Activated CD4-positive, alpha-beta memory T cell treated with anti-CD3 and anti-CD28 coated beads for 36 hours (primary cell): ENCODE measurements at regions not wholly inside any gene's neighbourhood (a gene's known extent, or its start where the extent isn't known, plus 50 kb on each side); places are given as distances from the start of the nearest gene placed in this dataset.
"Not testable (repeated sequence)": the region's sequence is repeated elsewhere in the genome, so short reads cannot be mapped to it uniquely, and the experiment has no call there.

Experiments used
- CTCF ChIA-PET: fragments of 350-600 bp; sonication (Branson Sonifier 250); formaldehyde crosslinking; loops from one replicate; lab custom pipeline; 2021; ENCODE audit warnings: antibody characterized with exemption, inconsistent platforms; lab: Charles Lee
- POLR2A ChIA-PET: fragments of 350-600 bp; sonication (Branson Sonifier 250); formaldehyde crosslinking; loops from one replicate; lab custom pipeline; 2021; ENCODE audit warnings: antibody characterized with exemption; lab: Charles Lee
- DNase-seq: peaks from one replicate; pipeline ENCODE4 v3.0.0-alpha.2; 2020
- H3K27ac Mint-ChIP-seq: one replicate; pipeline ENCODE4 v1.8.0; 2021; ENCODE audit warnings: mixed read lengths
- H3K27me3 Mint-ChIP-seq: one replicate; pipeline ENCODE4 v1.8.0; 2021; ENCODE audit warnings: mixed read lengths
- H3K36me3 Mint-ChIP-seq: one replicate; pipeline ENCODE4 v1.8.0; 2021; ENCODE audit warnings: mixed read lengths
- H3K4me1 Mint-ChIP-seq: one replicate; pipeline ENCODE4 v1.8.0; 2021; ENCODE audit warnings: low read depth, mixed read lengths
- H3K4me3 Mint-ChIP-seq: one replicate; pipeline ENCODE4 v1.8.0; 2021; ENCODE audit warnings: mild to moderate bottlenecking, mixed read lengths
- H3K9me3 Mint-ChIP-seq: one replicate; pipeline ENCODE4 v1.8.0; 2021; ENCODE audit warnings: mixed read lengths
- intact Hi-C: fragments of 100-400 bp; cut with micrococcal nuclease; formaldehyde crosslinking; loops from one replicate; pipeline ENCODE4 v1.15.1; 2023

DNA sequence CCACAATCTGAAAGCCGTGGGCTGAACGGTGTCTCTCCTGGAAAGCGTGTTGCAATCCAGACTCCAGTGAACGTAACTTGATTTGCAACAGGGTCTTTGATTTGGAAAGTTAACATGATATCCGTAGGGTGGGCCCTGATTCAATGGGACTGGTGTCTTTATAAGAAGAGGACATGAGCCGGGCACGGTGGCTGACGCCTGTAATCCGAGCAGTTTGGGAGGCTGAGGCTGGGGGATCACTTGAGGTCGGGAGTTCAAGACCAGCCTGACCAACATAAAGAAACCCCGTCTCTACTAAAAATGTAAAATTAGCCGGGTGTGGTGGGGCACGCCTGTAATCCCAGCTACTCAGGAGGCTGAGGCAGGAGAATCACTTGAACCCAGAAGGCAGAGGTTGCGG is 176.5 kb downstream of the CRLF2 start:
- H3K4me1 Mint-ChIP-seq, CTCF ChIA-PET, H3K27me3 Mint-ChIP-seq, H3K27ac Mint-ChIP-seq, DNase-seq, H3K36me3 Mint-ChIP-seq, H3K9me3 Mint-ChIP-seq, intact Hi-C loops, POLR2A ChIA-PET, H3K4me3 Mint-ChIP-seq: not testable (repeated sequence)

DNA sequence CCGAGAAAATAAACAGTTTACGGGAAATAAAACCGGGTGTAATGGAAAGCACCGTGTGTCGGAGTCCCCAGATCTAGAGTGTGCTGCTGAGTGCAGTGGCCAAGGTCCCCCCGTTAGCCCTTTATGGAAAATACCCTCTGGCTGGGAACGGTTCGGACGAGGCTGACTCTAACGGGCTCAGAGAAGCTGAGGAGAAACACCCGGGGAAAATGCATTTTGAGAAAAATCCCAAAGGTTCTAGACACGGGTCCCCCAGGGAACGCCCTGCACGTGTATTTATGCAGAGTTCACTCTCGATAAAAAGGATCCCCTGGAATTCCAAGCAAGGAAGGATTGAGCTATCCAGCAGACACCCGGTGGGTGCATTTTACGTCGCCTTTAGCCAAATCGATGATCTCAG is 177.2 kb downstream of the CRLF2 start:
- intact Hi-C loops = no loop called here
- CTCF ChIA-PET = no interaction called here
- H3K4me3 Mint-ChIP-seq = no peak overlapping the region

DNA sequence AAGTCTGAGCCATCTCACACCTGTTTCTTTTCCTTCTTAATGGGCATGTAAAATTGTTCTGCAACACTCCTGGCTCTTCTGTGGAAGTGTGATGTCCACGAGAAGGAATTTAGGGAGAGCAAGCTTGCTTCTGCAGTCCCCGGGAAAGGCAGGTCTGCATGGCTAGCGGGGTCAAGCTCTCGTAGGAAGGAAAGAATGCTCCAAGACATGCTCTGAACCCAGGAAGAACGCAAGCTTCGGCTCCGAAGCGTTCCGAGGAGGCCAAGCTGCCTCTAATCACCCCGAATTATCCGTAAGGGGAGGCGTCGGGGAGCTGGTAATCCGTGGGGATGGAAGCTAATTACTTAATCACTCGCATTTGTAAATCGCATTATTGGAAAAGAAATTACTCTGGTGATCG is 177.7 kb downstream of the CRLF2 start:
- POLR2A ChIA-PET = no interaction called here
- no peak overlapping the region for H3K27ac Mint-ChIP-seq

More for the DNA sequence above, 177.2 kb downstream of the CRLF2 start:
- DNase-seq = no peak
- Mint-ChIP-seq H3K9me3 (peaks cover 9% of the 10 kb centered on the region), H3K27me3 (no peaks in the 10 kb centered on the region), H3K36me3 (no peaks in the 10 kb centered on the region), H3K4me1 (no peaks in the 10 kb centered on the region), H3K27ac (no peak overlapping the region)
- POLR2A ChIA-PET = no interaction called here

GRCh38 chrX:1031521-1032430 is 180.7 kb downstream of the CRLF2 start:
- Mint-ChIP-seq H3K36me3 (no peaks in the 10 kb centered on the region), H3K4me3 (no peak overlapping the region), H3K9me3 (peaks cover 9% of the 10 kb centered on the region), H3K27me3 (peaks cover 3% of the 10 kb centered on the region), H3K27ac (no peak overlapping the region), H3K4me1 (peaks cover 9% of the 10 kb centered on the region)
- ChIA-PET CTCF (no interaction called here), POLR2A (no interaction called here)
- DNase-seq = no peak
- intact Hi-C loops = no loop called here

More for the DNA sequence above, 177.7 kb downstream of the CRLF2 start:
- no peak for DNase-seq
- Mint-ChIP-seq H3K4me1 (no peaks in the 10 kb centered on the region), H3K36me3 (no peaks in the 10 kb centered on the region), H3K27me3 (no peaks in the 10 kb centered on the region), H3K9me3 (peaks cover 9% of the 10 kb centered on the region), H3K4me3 (no peak overlapping the region)
- CTCF ChIA-PET = no interaction called here
- intact Hi-C loops = no loop called here

DNA sequence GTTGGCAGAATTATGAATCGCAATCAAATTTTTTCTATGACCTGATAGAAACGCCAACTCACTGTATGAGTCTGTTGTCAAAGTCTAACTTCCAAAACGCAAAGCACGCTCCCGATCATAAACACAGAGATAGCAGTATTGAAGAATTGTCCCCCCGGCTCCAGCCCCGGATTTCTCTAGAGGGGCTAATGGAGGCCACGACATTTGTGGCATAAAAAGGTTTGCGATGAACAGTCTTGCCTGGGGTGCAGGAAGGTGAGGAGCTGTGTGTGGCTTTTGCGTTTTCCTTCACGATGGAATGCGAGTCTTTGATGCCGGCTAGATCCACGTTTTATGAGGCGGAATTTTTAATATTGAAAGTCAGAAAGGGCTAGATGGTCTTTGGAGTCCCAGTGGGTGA is 183.0 kb downstream of the CRLF2 start:
- Mint-ChIP-seq H3K4me1 (peaks cover 14% of the 10 kb centered on the region), H3K36me3 (no peaks in the 10 kb centered on the region), H3K27ac (no peak overlapping the region), H3K9me3 (peaks cover 4% of the 10 kb centered on the region), H3K4me3 (no peak overlapping the region), H3K27me3 (peaks cover 7% of the 10 kb centered on the region)
- ChIA-PET POLR2A (no interaction called here), CTCF (no interaction called here)
- no peak for DNase-seq
- intact Hi-C loops = no loop called here

DNA sequence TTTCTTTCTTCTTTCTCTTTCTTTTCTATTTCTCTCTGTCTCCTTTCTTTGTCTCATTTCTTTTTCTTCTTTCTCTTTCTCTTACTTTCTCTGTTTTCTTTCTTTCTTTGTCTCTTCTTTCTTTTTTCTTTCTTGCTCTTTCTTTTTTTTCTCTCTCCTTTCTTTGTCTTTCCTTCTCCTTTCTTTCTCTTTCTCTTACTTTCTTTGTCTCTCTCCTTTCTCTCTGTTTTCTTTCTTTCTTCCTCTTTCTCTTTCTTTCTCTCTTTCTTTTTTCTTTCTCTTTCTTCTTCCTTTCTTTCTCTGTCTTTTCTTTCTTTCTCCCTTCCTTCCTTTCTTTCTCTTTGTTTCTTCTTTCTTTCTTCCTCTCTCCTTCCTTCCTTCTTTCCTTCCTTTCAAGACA is 184.8 kb downstream of the CRLF2 start:
- intact Hi-C loops = no loop called here

GRCh38 chrX:1027133-1027532 is 185.3 kb downstream of the CRLF2 start:
- peaks cover 7% of the 10 kb centered on the region for H3K27me3 Mint-ChIP-seq
- intact Hi-C loops = no loop called here
- H3K4me3 Mint-ChIP-seq = no peak overlapping the region
- H3K27ac Mint-ChIP-seq = no peak overlapping the region
- peaks cover 14% of the 10 kb centered on the region for H3K4me1 Mint-ChIP-seq
- POLR2A ChIA-PET = no interaction called here
- H3K9me3 Mint-ChIP-seq = peaks cover 2% of the 10 kb centered on the region
- CTCF ChIA-PET = no interaction called here
- no peaks in the 10 kb centered on the region for H3K36me3 Mint-ChIP-seq
- peak; percentile 9 for DNase-seq

More for the DNA sequence above, 184.8 kb downstream of the CRLF2 start:
- H3K9me3 Mint-ChIP-seq = peaks cover 2% of the 10 kb centered on the region
- no peak overlapping the region for H3K4me3 Mint-ChIP-seq
- H3K27ac Mint-ChIP-seq = no peak overlapping the region
- peaks cover 7% of the 10 kb centered on the region for H3K27me3 Mint-ChIP-seq
- no peak for DNase-seq
- peaks cover 14% of the 10 kb centered on the region for H3K4me1 Mint-ChIP-seq
- H3K36me3 Mint-ChIP-seq = no peaks in the 10 kb centered on the region
- POLR2A ChIA-PET = no interaction called here
- CTCF ChIA-PET = no interaction called here

GRCh38 chrX:1026263-1027015 is 186.0 kb downstream of the CRLF2 start:
- no peak overlapping the region for H3K4me3 Mint-ChIP-seq

GRCh38 chrX:1025413-1025812 is 187.0 kb downstream of the CRLF2 start:
- DNase-seq = no peak
- ChIA-PET CTCF (no interaction called here), POLR2A (no interaction called here)
- H3K27ac Mint-ChIP-seq = no peak overlapping the region
- no peaks in the 10 kb centered on the region for H3K36me3 Mint-ChIP-seq
- intact Hi-C loops = no loop called here
- peaks cover 2% of the 10 kb centered on the region for H3K9me3 Mint-ChIP-seq
- peaks cover 7% of the 10 kb centered on the region for H3K27me3 Mint-ChIP-seq
- peaks cover 14% of the 10 kb centered on the region for H3K4me1 Mint-ChIP-seq
- H3K4me3 Mint-ChIP-seq = no peak overlapping the region

More at GRCh38 chrX:1026263-1027015, 186.0 kb downstream of the CRLF2 start:
- POLR2A ChIA-PET = no interaction called here
- intact Hi-C loops = no loop called here
- H3K27ac Mint-ChIP-seq = no peak overlapping the region
- H3K4me1 Mint-ChIP-seq = peaks cover 14% of the 10 kb centered on the region
- peaks cover 2% of the 10 kb centered on the region for H3K9me3 Mint-ChIP-seq
- CTCF ChIA-PET = no interaction called here
- DNase-seq = no peak
- H3K36me3 Mint-ChIP-seq = no peaks in the 10 kb centered on the region
- peaks cover 7% of the 10 kb centered on the region for H3K27me3 Mint-ChIP-seq

DNA sequence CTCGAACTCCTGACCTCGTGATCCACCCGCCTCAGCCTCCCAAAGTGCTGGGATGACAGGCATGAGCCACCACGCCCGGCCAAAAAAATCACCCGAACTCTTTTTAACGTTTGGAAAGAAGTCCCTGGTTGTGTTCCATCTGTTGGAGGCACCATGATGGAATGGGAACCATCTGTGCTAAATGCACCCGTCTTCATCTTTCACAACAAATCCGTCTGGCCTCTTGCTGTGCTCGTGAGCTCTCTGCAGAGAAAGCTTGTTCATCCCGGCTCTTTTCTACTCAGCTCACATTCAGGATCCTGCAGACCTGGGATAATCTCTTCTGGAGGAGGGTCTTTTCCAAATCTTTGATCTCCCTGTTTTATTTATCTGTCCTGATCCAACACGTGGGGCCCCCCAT is 188.8 kb downstream of the CRLF2 start:
- intact Hi-C loops = no loop called here
- CTCF ChIA-PET = no interaction called here
- H3K4me1 Mint-ChIP-seq = peaks cover 14% of the 10 kb centered on the region

DNA sequence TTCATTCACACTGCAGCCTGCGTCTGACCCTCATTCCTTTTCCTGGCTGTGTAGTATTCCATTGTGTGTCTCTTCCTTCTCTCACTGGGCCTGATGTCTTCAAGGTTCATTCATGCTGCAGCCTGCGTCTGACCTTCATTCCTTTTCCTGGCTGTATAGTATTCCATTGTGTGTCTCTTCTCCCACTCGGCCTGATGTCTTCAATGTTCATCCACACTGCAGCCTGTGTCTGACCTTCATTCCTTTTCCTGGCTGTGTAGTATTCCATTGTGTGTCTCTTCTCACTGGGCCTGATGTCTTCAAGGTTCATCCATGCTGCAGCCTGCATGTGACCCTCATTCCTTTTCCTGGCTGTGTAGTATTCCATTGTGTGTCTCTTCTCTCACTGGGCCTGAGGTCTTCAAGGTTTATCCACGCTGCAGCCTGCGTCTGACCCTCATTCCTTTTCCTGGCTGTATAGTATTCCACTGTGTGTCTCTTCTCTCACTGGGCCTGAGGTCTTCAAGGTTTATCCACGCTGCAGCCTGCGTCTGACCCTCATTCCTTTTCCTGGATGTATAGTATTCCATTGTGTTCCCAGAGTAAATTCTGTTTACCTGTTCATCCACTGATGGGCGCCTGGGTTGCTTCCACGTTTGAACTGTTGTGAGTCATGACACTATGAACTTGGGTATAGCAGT is 191.0 kb downstream of the CRLF2 start:
- H3K4me3 Mint-ChIP-seq, DNase-seq, CTCF ChIA-PET, POLR2A ChIA-PET, H3K4me1 Mint-ChIP-seq, H3K27ac Mint-ChIP-seq, H3K27me3 Mint-ChIP-seq, intact Hi-C loops, H3K9me3 Mint-ChIP-seq, H3K36me3 Mint-ChIP-seq: not testable (repeated sequence)

More for the DNA sequence above, 188.8 kb downstream of the CRLF2 start:
- Mint-ChIP-seq H3K4me3 (no peak overlapping the region), H3K27ac (no peak overlapping the region), H3K9me3 (peaks cover 2% of the 10 kb centered on the region), H3K27me3 (peaks cover 7% of the 10 kb centered on the region), H3K36me3 (no peaks in the 10 kb centered on the region)
- POLR2A ChIA-PET = no interaction called here
- no peak for DNase-seq

GRCh38 chrX:1020634-1021166 is 191.7 kb downstream of the CRLF2 start:
- ChIA-PET POLR2A (no interaction called here), CTCF (no interaction called here)
- H3K4me1 Mint-ChIP-seq = no peaks in the 10 kb centered on the region
- H3K27me3 Mint-ChIP-seq = peaks cover 2% of the 10 kb centered on the region
- no peak overlapping the region for H3K27ac Mint-ChIP-seq
- H3K36me3 Mint-ChIP-seq = no peaks in the 10 kb centered on the region
- peaks cover 2% of the 10 kb centered on the region for H3K9me3 Mint-ChIP-seq
- intact Hi-C loops = no loop called here
- no peak overlapping the region for H3K4me3 Mint-ChIP-seq
- no peak for DNase-seq
